Body of pancreas (tissue), 4 donors: ENCODE measurements at regions not wholly inside any gene's neighbourhood (a gene's known extent, or its start where the extent isn't known, plus 50 kb on each side); places are given as distances from the start of the nearest gene placed in this dataset.

Experiments used
- CTCF ChIP-seq, 7 experiments: fragments of 450-650 bp in 4 of 7; fragments of 200-600 bp in 3 of 7; sonication (generic) in 3 of 7; IDR thresholded peaks; one replicate each; pipeline ENCODE4 v1.5.1; 2016 to 2019; ENCODE audit warnings: antibody characterized with exemption in 7 of 7
- POLR2A ChIP-seq, 3 donors: fragments of 450-650 bp; IDR thresholded peaks; one replicate each; pipeline ENCODE4 v1.6.1; 2016; ENCODE audit warnings: antibody characterized with exemption in 3 of 3, mild to moderate bottlenecking in 2 of 3

GRCh38 chr5:131081374-131081773, 83.7 kb downstream of the HINT1 start:
- TF ChIP-seq CTCF (IDR thresholded peaks at IDR 0.05) (no peak), POLR2A (IDR thresholded peaks at IDR 0.05) (no peak)
